ENCODE measurements at regions not wholly inside any gene's neighbourhood (a gene's known extent, or its start where the extent isn't known, plus 50 kb on each side); places are given as distances from the start of the nearest gene placed in this dataset.
"Not testable (repeated sequence)": the region's sequence is repeated elsewhere in the genome, so short reads cannot be mapped to it uniquely, and the experiment has no call there.

GRCh38 chr14:87430810-87431209 lies 562.2 kb downstream of the GALC start:
- DNase-seq (ENCODE audit: low spot score) = no peak

DNA sequence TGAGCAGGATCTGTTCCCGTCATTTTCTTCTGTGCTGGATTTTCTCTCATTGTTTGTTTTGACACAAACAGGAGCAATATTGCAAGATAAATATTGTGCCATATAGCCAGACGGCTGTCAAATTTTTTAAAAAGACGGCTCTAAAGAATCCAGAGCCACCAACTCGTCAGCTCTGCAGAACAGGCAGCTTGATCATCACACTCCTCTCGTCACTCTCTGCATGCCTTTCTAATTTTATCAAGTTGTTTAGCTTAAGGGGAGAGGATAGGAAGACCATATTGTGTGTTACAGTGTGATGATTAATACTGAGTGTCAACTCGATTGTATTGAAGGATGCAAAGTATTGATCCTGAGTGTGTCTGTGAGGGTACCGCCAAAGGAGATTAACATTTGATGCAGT lies 562.8 kb downstream of the GALC start:
- DNase-seq (ENCODE audit: low spot score) = no peak

DNA sequence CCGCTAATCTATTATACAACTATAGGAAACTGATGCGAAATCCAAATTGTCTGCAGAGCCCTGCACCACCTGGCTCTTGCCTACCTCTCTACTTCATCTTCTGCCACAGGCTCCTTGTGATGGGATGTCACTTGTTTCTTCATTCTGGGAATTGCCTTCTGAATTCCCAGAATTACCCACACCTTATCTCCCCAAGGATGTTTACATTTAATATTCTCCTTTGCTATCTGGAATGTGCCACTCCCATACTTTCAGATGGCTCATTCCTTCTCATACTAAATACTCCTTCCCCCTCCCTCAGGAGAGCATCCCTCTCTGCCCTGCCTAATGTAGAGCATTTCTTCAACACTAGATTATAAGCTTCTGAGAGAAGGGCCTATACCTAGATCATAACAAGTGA lies 573.1 kb downstream of the GALC start:
- no peak for DNase-seq (ENCODE audit: low spot score)

DNA sequence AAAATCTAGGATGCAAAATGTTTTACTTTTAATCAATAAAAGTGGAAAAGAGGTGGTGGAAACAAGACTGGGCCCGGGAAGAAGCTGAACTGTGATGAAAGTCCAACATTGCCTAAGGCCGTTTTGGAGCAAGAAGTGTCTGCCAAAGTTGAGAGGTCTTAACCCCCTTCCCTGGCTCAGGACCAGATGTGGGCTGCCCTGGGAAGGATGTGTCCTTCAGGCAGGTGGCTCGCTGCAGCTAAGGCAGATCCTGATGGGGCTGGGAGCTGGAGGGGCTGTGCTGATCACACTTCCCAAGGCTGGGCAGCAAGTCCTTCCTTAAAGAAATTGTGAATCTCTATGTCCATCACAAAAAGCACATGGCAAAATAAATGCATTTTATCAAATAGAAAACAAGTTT lies 581.6 kb downstream of the GALC start:
- no peak for DNase-seq (ENCODE audit: low spot score)

- DNase-seq (ENCODE audit: low spot score) = no peak
Observed at GRCh38 chr14:87409393-87409792, 583.6 kb downstream of the GALC start.

GRCh38 chr14:87407344-87407743 lies 585.6 kb downstream of the GALC start:
- DNase-seq (ENCODE audit: low spot score) = no peak

DNA sequence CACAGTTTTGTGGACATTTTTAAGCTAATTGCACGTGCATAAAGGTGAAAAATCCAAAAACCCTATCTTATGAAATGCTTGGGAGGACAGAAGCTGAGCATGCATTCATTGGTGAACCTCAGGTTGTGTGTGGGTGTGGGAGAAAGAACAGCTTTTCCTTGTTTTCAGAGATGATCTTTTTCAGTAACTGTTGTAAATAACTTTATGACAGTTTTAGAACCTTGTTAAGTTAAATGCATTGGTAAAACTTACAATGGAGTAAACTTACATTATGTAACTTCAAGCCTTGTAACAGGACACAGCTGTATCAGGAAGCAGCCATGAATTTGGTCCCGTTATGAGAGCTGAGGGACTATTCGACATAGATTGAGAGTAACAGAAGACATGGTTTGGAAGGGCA lies 587.4 kb downstream of the GALC start:
- no peak for DNase-seq (ENCODE audit: low spot score)

GRCh38 chr14:87397499-87397898 lies 595.5 kb downstream of the GALC start:
- DNase-seq (ENCODE audit: low spot score) = no peak

DNA sequence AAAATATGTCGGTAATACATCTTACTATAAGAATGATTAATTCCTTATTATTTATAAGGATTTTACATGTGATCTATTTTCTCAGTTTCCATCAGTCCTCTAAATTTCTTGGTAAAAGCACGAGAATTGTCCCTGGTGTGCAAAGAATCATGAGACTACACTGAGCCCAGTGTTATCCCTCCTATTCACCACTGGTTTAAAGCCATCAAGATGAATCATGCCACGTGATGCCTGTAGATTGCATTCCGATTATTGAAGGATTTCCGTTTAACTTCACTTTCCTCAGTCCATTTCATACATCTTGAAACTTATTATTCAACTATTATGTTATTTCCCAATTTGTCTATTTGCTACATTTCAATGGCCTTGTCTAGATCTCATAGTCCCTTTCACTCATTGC lies 601.9 kb downstream of the GALC start:
- no peak for DNase-seq (ENCODE audit: low spot score)

DNA sequence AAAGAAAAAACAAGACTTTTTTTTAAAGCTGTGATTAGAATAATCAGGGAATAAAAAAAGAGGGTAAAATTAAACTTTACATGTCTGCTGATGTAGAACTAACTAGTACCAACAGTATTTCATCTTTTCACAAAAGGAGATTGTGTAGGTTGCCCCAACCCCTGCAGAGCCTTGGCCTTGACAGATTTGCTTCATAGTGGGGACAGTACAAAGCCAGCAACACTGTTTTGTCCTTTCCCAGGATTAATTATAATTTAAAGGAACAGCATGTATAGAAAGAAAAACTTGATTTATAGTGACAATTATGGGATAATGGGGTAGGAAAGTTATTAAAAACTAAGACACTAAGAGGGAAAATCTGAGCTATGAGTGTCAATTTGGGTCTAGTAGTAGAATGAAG lies 604.0 kb downstream of the GALC start:
- no peak for DNase-seq (ENCODE audit: low spot score)

DNA sequence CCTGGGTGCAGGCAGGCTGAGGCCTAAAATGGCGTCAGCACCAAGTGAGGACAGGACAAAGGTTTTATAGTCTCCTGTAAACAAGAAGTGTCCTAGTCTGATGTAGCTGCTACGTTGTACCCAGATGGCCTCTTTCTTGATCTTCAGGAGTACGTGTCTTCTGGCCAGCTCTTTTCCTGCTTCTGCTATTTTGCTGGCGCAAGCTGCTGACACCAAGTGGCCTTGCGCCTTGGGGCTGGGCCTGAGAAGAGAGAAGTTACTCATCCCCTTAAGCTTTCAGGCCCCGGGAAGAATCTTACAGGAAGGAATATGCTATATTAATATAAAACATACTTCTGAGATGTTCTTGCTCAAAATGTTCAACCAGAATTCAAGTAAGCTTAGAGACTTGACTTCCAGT lies 605.2 kb downstream of the GALC start:
- DNase-seq (ENCODE audit: low spot score) = no peak

- no peak for DNase-seq (ENCODE audit: low spot score)
Observed at GRCh38 chr14:87386524-87386923, 606.5 kb downstream of the GALC start.

DNA sequence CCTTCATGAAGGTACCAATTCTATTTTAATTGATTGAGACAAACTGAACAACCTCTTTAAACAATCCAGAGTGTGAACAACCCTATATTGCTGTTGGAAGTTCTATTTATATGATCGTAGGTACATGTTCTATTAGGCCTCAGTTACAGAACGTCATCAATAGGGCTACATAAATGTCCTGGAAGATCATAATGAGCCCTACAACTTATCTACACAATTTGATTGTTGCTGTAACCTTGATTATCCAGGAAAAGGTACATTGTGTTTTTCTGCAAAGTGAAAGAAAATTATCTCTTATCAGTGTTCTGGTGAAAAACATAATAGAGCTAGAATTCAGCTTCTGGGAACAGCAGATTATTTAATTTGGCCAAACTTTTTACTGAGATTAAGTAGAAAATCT lies 612.9 kb downstream of the GALC start:
- DNase-seq (ENCODE audit: low spot score) = no peak

DNA sequence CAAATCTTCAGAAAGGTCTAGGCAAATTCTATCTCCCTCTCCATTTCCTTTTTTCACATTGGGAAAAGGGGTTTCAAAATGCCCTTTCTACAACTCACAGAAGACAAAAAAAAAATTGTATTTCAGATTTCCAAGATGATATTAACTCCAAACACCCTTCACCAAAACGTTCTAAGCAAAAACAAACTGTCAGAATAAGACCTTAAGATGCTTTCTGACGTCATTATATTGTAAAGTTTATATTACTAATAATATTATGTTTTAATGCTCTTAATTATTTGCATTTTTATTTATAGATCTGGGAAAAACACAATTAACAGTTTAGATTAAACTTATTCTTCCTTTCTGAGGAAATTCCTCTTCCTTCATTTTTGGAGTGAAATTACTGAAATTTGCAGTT lies 624.2 kb downstream of the GALC start:
- no peak for DNase-seq (ENCODE audit: low spot score)

- DNase-seq (ENCODE audit: low spot score) = not testable (repeated sequence)
Observed at GRCh38 chr14:87360246-87360645, 632.7 kb downstream of the GALC start.

GRCh38 chr14:87351007-87351406 lies 642.0 kb downstream of the GALC start:
- no peak for DNase-seq (ENCODE audit: low spot score)

GRCh38 chr14:87349921-87350320 lies 643.1 kb downstream of the GALC start:
- DNase-seq (ENCODE audit: low spot score) = no peak

DNA sequence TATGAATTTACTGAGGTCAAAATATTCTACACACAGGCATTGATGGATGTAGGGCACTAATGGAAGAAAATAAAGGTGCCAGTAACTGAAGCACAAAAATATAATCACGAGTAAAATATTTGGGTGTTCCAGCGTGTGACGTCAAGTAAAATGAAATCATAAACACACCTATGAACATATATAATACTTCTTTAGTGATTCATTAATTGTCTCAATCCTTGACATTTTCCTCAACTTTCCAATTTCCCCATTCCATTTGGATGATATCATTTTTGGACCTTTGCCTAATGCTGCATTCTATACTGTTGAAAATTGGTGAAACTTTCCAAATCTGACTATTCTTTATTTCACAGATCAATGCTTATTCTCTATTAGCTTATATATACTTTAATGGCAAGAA lies 649.3 kb downstream of the GALC start:
- DNase-seq (ENCODE audit: low spot score) = no peak

GRCh38 chr14:87334997-87335685 lies 657.8 kb downstream of the GALC start:
- DNase-seq (ENCODE audit: low spot score) = peak; percentile 37

GRCh38 chr14:87331991-87332390 lies 661.0 kb downstream of the GALC start:
- DNase-seq (ENCODE audit: low spot score) = peak; percentile 13

- no peak for DNase-seq (ENCODE audit: low spot score)
Observed at GRCh38 chr14:87325741-87326140, 667.2 kb downstream of the GALC start.

DNA sequence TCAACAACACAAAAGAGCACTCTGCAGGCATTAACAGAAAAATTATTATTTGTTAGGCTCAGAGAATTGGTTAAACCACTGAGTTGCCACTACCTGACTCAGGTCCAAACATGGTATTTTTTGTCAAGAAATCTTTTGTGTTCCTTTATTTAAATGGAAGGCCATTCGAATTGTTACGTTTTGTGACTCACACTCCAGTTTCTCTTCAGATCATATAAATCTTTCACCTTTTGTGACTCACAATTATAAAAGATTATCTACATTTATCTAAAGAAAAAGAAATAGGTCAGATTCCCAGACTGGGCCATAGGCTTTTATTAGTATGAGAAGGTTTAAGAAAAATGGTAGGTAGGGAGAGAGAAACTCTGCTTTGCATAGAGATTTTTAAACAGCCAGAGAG lies 669.8 kb downstream of the GALC start:
- no peak for DNase-seq (ENCODE audit: low spot score)

GRCh38 chr14:87321548-87321947 lies 671.4 kb downstream of the GALC start:
- no peak for DNase-seq (ENCODE audit: low spot score)

DNA sequence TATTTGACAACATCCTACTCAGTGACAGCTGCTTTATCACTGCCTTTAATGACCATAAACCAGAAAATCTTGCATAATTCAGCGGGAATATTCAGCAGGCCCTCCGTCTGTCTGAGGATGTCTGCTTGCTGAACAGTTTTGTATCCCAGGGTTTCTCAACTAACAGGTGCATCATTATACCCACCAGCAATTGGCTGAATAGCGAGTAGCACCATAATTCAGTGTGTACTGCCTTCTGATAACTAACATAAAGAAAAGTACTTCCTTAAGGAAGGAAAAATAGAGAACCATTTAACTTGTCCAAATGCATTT lies 680.1 kb downstream of the GALC start:
- no peak for DNase-seq (ENCODE audit: low spot score)
